ENCODE measurements at regions not wholly inside any gene's neighbourhood (a gene's known extent, or its start where the extent isn't known, plus 50 kb on each side); places are given as distances from the start of the nearest gene placed in this dataset.
"Not testable (repeated sequence)": the region's sequence is repeated elsewhere in the genome, so short reads cannot be mapped to it uniquely, and the experiment has no call there.

GRCh38 chr2:183792165-183792924 is 668.1 kb downstream of the NUP35 start:
- H3K4me1 ChIP-seq (ENCODE audit: control insufficient read depth in 3 of 3, insufficient read depth in 2 of 3, low read depth in 1 of 3, low read length in 2 of 3); H3K4me3 ChIP-seq (ENCODE audit: low read depth in 1 of 3, low read length in 3 of 3); H3K36me3 ChIP-seq (ENCODE audit: control insufficient read depth in 3 of 3, insufficient read depth in 2 of 3, low read depth in 1 of 3, low read length in 3 of 3); FAIRE-seq; DNase-seq; H3K27ac ChIP-seq (ENCODE audit: low read depth in 1 of 3, low read length in 2 of 3); H3K27me3 ChIP-seq (ENCODE audit: control insufficient read depth in 3 of 3, insufficient read depth in 3 of 3, low read length in 3 of 3): not testable (repeated sequence)
- H3K9me3 ChIP-seq (ENCODE audit: control insufficient read depth in 2 of 2, insufficient read depth in 1 of 2, low read depth in 1 of 2, low read length in 1 of 2): peaks cover 0 to 19% of the 10 kb centered on the region in 2 donors
- 96% methylated on average over 21 to 26 of the region's 26 CpGs for WGBS, 3 donors

- H3K4me3 ChIP-seq (ENCODE audit: low read depth in 1 of 3, low read length in 3 of 3): no peak overlapping the region
- FAIRE-seq (no peak), DNase-seq (no peak)
- H3K36me3 ChIP-seq (ENCODE audit: control insufficient read depth in 3 of 3, insufficient read depth in 2 of 3, low read depth in 1 of 3, low read length in 3 of 3): no peaks in the 10 kb centered on the region
- no peaks in the 10 kb centered on the region for H3K27me3 ChIP-seq (ENCODE audit: control insufficient read depth in 3 of 3, insufficient read depth in 3 of 3, low read length in 3 of 3)
- no peaks in the 10 kb centered on the region for H3K4me1 ChIP-seq (ENCODE audit: control insufficient read depth in 3 of 3, insufficient read depth in 2 of 3, low read depth in 1 of 3, low read length in 2 of 3)
- H3K27ac ChIP-seq (ENCODE audit: low read depth in 1 of 3, low read length in 2 of 3): no peak overlapping the region
- 67 to 71% (median 70%) methylated on average over 4 of the region's 4 CpGs for WGBS, 3 donors
- H3K9me3 ChIP-seq (ENCODE audit: control insufficient read depth in 2 of 2, insufficient read depth in 1 of 2, low read depth in 1 of 2, low read length in 1 of 2): peaks cover 0 to 1% of the 10 kb centered on the region in 2 donors
Observed at GRCh38 chr2:183798535-183798934, 674.3 kb downstream of the NUP35 start.

GRCh38 chr2:183799761-183800160 is 675.5 kb downstream of the NUP35 start:
- no peak overlapping the region for H3K4me3 ChIP-seq (ENCODE audit: low read depth in 1 of 3, low read length in 3 of 3)
- H3K27me3 ChIP-seq (ENCODE audit: control insufficient read depth in 3 of 3, insufficient read depth in 3 of 3, low read length in 3 of 3): no peaks in the 10 kb centered on the region
- H3K9me3 ChIP-seq (ENCODE audit: control insufficient read depth in 2 of 2, insufficient read depth in 1 of 2, low read depth in 1 of 2, low read length in 1 of 2): peaks cover 0 to 9% of the 10 kb centered on the region in 2 donors
- H3K27ac ChIP-seq (ENCODE audit: low read depth in 1 of 3, low read length in 2 of 3): no peak overlapping the region
- DNase-seq (no peak), FAIRE-seq (no peak)
- WGBS, 3 donors: 87 to 94% (median 92%) methylated on average over 3 of the region's 3 CpGs
- no peaks in the 10 kb centered on the region for H3K4me1 ChIP-seq (ENCODE audit: control insufficient read depth in 3 of 3, insufficient read depth in 2 of 3, low read depth in 1 of 3, low read length in 2 of 3)
- no peaks in the 10 kb centered on the region for H3K36me3 ChIP-seq (ENCODE audit: control insufficient read depth in 3 of 3, insufficient read depth in 2 of 3, low read depth in 1 of 3, low read length in 3 of 3)

- Histone ChIP-seq H3K36me3 (ENCODE audit: control insufficient read depth in 3 of 3, insufficient read depth in 2 of 3, low read depth in 1 of 3, low read length in 3 of 3) (no peaks in the 10 kb centered on the region), H3K9me3 (ENCODE audit: control insufficient read depth in 2 of 2, insufficient read depth in 1 of 2, low read depth in 1 of 2, low read length in 1 of 2) (peaks cover 0 to 9% of the 10 kb centered on the region in 2 donors), H3K4me1 (ENCODE audit: control insufficient read depth in 3 of 3, insufficient read depth in 2 of 3, low read depth in 1 of 3, low read length in 2 of 3) (no peaks in the 10 kb centered on the region), H3K27me3 (ENCODE audit: control insufficient read depth in 3 of 3, insufficient read depth in 3 of 3, low read length in 3 of 3) (no peaks in the 10 kb centered on the region), H3K4me3 (ENCODE audit: low read depth in 1 of 3, low read length in 3 of 3) (no peak overlapping the region), H3K27ac (ENCODE audit: low read depth in 1 of 3, low read length in 2 of 3) (no peak overlapping the region)
- DNase-seq (no peak), FAIRE-seq (no peak)
Observed at GRCh38 chr2:183803596-183803995, 679.4 kb downstream of the NUP35 start.

- DNase-seq (no peak), FAIRE-seq (no peak)
- H3K27ac ChIP-seq (ENCODE audit: low read depth in 1 of 3, low read length in 2 of 3): no peak overlapping the region
- peaks cover 0 to 9% of the 10 kb centered on the region in 2 donors for H3K9me3 ChIP-seq (ENCODE audit: control insufficient read depth in 2 of 2, insufficient read depth in 1 of 2, low read depth in 1 of 2, low read length in 1 of 2)
- WGBS, 3 donors: 69 to 90% (median 85%) methylated on average over 3 of the region's 3 CpGs
- no peak overlapping the region for H3K4me3 ChIP-seq (ENCODE audit: low read depth in 1 of 3, low read length in 3 of 3)
- no peaks in the 10 kb centered on the region for H3K4me1 ChIP-seq (ENCODE audit: control insufficient read depth in 3 of 3, insufficient read depth in 2 of 3, low read depth in 1 of 3, low read length in 2 of 3)
- H3K27me3 ChIP-seq (ENCODE audit: control insufficient read depth in 3 of 3, insufficient read depth in 3 of 3, low read length in 3 of 3): no peaks in the 10 kb centered on the region
- no peaks in the 10 kb centered on the region for H3K36me3 ChIP-seq (ENCODE audit: control insufficient read depth in 3 of 3, insufficient read depth in 2 of 3, low read depth in 1 of 3, low read length in 3 of 3)
Observed at GRCh38 chr2:183807870-183808269, 683.6 kb downstream of the NUP35 start.

GRCh38 chr2:183809404-183809803 is 685.2 kb downstream of the NUP35 start:
- FAIRE-seq: no peak
- H3K36me3 ChIP-seq (ENCODE audit: control insufficient read depth in 3 of 3, insufficient read depth in 2 of 3, low read depth in 1 of 3, low read length in 3 of 3): no peaks in the 10 kb centered on the region
- H3K27ac ChIP-seq (ENCODE audit: low read depth in 1 of 3, low read length in 2 of 3): no peak overlapping the region
- no peaks in the 10 kb centered on the region for H3K9me3 ChIP-seq (ENCODE audit: control insufficient read depth in 2 of 2, insufficient read depth in 1 of 2, low read depth in 1 of 2, low read length in 1 of 2)
- H3K4me1 ChIP-seq (ENCODE audit: control insufficient read depth in 3 of 3, insufficient read depth in 2 of 3, low read depth in 1 of 3, low read length in 2 of 3): no peaks in the 10 kb centered on the region
- H3K27me3 ChIP-seq (ENCODE audit: control insufficient read depth in 3 of 3, insufficient read depth in 3 of 3, low read length in 3 of 3): no peaks in the 10 kb centered on the region
- H3K4me3 ChIP-seq (ENCODE audit: low read depth in 1 of 3, low read length in 3 of 3): no peak overlapping the region
- DNase-seq: no peak
- WGBS, 3 donors: 81 to 90% (median 85%) methylated on average over 3 of the region's 3 CpGs

- Histone ChIP-seq H3K4me3 (ENCODE audit: low read depth in 1 of 3, low read length in 3 of 3) (no peak overlapping the region), H3K9me3 (ENCODE audit: control insufficient read depth in 2 of 2, insufficient read depth in 1 of 2, low read depth in 1 of 2, low read length in 1 of 2) (no peaks in the 10 kb centered on the region), H3K4me1 (ENCODE audit: control insufficient read depth in 3 of 3, insufficient read depth in 2 of 3, low read depth in 1 of 3, low read length in 2 of 3) (no peaks in the 10 kb centered on the region), H3K27me3 (ENCODE audit: control insufficient read depth in 3 of 3, insufficient read depth in 3 of 3, low read length in 3 of 3) (no peaks in the 10 kb centered on the region), H3K27ac (ENCODE audit: low read depth in 1 of 3, low read length in 2 of 3) (no peak overlapping the region), H3K36me3 (ENCODE audit: control insufficient read depth in 3 of 3, insufficient read depth in 2 of 3, low read depth in 1 of 3, low read length in 3 of 3) (no peaks in the 10 kb centered on the region)
- DNase-seq (no peak), FAIRE-seq (no peak)
- 90 to 95% (median 94%) methylated on average over 1 of the region's 1 CpG for WGBS, 3 donors
Observed at GRCh38 chr2:183811281-183811680, 687.0 kb downstream of the NUP35 start.

GRCh38 chr2:183812091-183812490 is 687.8 kb downstream of the NUP35 start:
- H3K9me3 ChIP-seq (ENCODE audit: control insufficient read depth in 2 of 2, insufficient read depth in 1 of 2, low read depth in 1 of 2, low read length in 1 of 2): no peaks in the 10 kb centered on the region
- DNase-seq (no peak), FAIRE-seq (no peak)
- no peaks in the 10 kb centered on the region for H3K27me3 ChIP-seq (ENCODE audit: control insufficient read depth in 3 of 3, insufficient read depth in 3 of 3, low read length in 3 of 3)
- 75 to 85% (median 77%) methylated on average over 2 of the region's 2 CpGs for WGBS, 3 donors
- H3K4me1 ChIP-seq (ENCODE audit: control insufficient read depth in 3 of 3, insufficient read depth in 2 of 3, low read depth in 1 of 3, low read length in 2 of 3): no peaks in the 10 kb centered on the region
- no peaks in the 10 kb centered on the region for H3K36me3 ChIP-seq (ENCODE audit: control insufficient read depth in 3 of 3, insufficient read depth in 2 of 3, low read depth in 1 of 3, low read length in 3 of 3)
- no peak overlapping the region for H3K4me3 ChIP-seq (ENCODE audit: low read depth in 1 of 3, low read length in 3 of 3)
- no peak overlapping the region for H3K27ac ChIP-seq (ENCODE audit: low read depth in 1 of 3, low read length in 2 of 3)

- 69 to 78% (median 70%) methylated on average over 3 of the region's 3 CpGs for WGBS, 3 donors
- no peak for FAIRE-seq
- peaks cover 0 to 9% of the 10 kb centered on the region in 2 donors for H3K9me3 ChIP-seq (ENCODE audit: control insufficient read depth in 2 of 2, insufficient read depth in 1 of 2, low read depth in 1 of 2, low read length in 1 of 2)
- no peaks in the 10 kb centered on the region for H3K27me3 ChIP-seq (ENCODE audit: control insufficient read depth in 3 of 3, insufficient read depth in 3 of 3, low read length in 3 of 3)
- H3K27ac ChIP-seq (ENCODE audit: low read depth in 1 of 3, low read length in 2 of 3): no peak overlapping the region
- H3K36me3 ChIP-seq (ENCODE audit: control insufficient read depth in 3 of 3, insufficient read depth in 2 of 3, low read depth in 1 of 3, low read length in 3 of 3): no peaks in the 10 kb centered on the region
- H3K4me3 ChIP-seq (ENCODE audit: low read depth in 1 of 3, low read length in 3 of 3): no peak overlapping the region
- no peaks in the 10 kb centered on the region for H3K4me1 ChIP-seq (ENCODE audit: control insufficient read depth in 3 of 3, insufficient read depth in 2 of 3, low read depth in 1 of 3, low read length in 2 of 3)
- DNase-seq: no peak
Observed at GRCh38 chr2:183825710-183826109, 701.5 kb downstream of the NUP35 start.
